ENCODE measurements at regions not wholly inside any gene's neighbourhood (a gene's known extent, or its start where the extent isn't known, plus 50 kb on each side); places are given as distances from the start of the nearest gene placed in this dataset.

DNA sequence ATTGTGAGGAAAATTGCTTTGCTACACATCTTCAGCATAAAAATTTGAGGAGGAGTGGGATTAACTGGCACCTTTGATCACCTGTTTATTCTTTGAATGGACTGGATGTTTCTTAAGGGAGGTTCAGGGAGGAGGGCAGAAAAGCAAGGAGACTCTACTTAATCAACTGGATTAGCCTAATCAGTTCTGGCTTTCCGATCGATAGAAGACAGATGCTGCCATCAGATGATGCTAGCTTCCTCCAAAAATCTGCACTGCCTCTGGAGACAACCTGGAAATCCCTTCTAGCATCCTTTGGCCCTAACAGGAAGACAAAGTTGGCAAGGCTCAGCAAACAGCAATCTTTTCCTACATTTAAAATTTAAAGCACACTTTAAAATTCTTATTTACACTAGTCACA lies 197.8 kb downstream of the EBLN2 start:
- WGBS (ENCODE audit: insufficient coverage, low coverage, missing lambda C conversion rate) = 0% methylated on average over 2 of the region's 2 CpGs
- FAIRE-seq = no peak
- BruUV-seq (replicated peaks) = no TSS peak
- H3K4me2 ChIP-seq (ENCODE audit: insufficient read depth, low read length) = no peak overlapping the region
- no peak overlapping the region for H3K27ac ChIP-seq (ENCODE audit: extremely low read depth, low read depth, low read length)
- H3K9me3 ChIP-seq (replicated peaks; ENCODE audit: control insufficient read depth, insufficient read depth, low read depth, low read length) = no peaks in the 10 kb centered on the region
- H3K4me1 ChIP-seq (replicated peaks in 1 of 2; ENCODE audit: control insufficient read depth in 2 of 2, insufficient read depth in 2 of 2, low read length in 2 of 2) = peaks cover 2 to 8% of the 10 kb centered on the region in 2 experiments; a peak in 4 of 5 replicates
- no peaks in the 10 kb centered on the region for H3K36me3 ChIP-seq (ENCODE audit: control insufficient read depth, insufficient read depth, low read length)
- no peak overlapping the region for H3K4me3 ChIP-seq
- H3K9me1 ChIP-seq (ENCODE audit: control insufficient read depth, insufficient read depth, low read length) = no peaks in the 10 kb centered on the region
- in situ Hi-C loops (cut with MboI) (no loop called here), intact Hi-C loops (cut with micrococcal nuclease) (no loop called here)
- H3K27me3 ChIP-seq (ENCODE audit: control insufficient read depth in 2 of 2, insufficient read depth in 2 of 2, low read length in 2 of 2) = peaks cover 0 to 5% of the 10 kb centered on the region in 2 experiments; a peak in 1 of 5 replicates
- POLR2A ChIA-PET = no interaction called here
- H3K9ac ChIP-seq (ENCODE audit: insufficient read depth in 1 of 2, low read depth in 2 of 2, low read length in 2 of 2) = no peak overlapping the region
- TF ChIP-seq GATA2 (CRISPR knock-in tag; IDR thresholded peaks at IDR 0.05) (no peak), E2F3 (CRISPR knock-in tag; IDR thresholded peaks at IDR 0.05) (no peak), RBM34 (IDR thresholded peaks at IDR 0.05; ENCODE audit: borderline replicate concordance, insufficient read depth, low read length) (no peak), ZFP30 (CRISPR knock-in tag; IDR thresholded peaks at IDR 0.05; ENCODE audit: borderline replicate concordance) (no peak), HDAC6 (IDR thresholded peaks at IDR 0.05; ENCODE audit: low read depth, low read length) (no peak), MAZ (CRISPR knock-in tag; conservative IDR thresholded peaks at IDR 0.05 in 1 of 2, IDR thresholded peaks at IDR 0.05 in 1 of 2) (no peak), HMGN3 (IDR thresholded peaks at IDR 0.05; ENCODE audit: borderline replicate concordance, extremely low read depth, insufficient read length, low read depth, low read length) (no peak), ZBTB17 (CRISPR knock-in tag; IDR thresholded peaks at IDR 0.05) (no peak), SP1 (CRISPR knock-in tag; IDR thresholded peaks at IDR 0.05) (no peak), EGR1 (conservative IDR thresholded peaks at IDR 0.05) (no peak), POLR2A (conservative IDR thresholded peaks at IDR 0.05) (no peak), RBM15 (IDR thresholded peaks at IDR 0.05; ENCODE audit: insufficient read depth, low read length) (no peak), ZNF695 (CRISPR knock-in tag; IDR thresholded peaks at IDR 0.05) (no peak), IRF2 (CRISPR knock-in tag; IDR thresholded peaks at IDR 0.05) (no peak), BHLHE40 (IDR thresholded peaks at IDR 0.05; ENCODE audit: low read length) (no peak)
- TF ChIP-seq, protein P1, sequence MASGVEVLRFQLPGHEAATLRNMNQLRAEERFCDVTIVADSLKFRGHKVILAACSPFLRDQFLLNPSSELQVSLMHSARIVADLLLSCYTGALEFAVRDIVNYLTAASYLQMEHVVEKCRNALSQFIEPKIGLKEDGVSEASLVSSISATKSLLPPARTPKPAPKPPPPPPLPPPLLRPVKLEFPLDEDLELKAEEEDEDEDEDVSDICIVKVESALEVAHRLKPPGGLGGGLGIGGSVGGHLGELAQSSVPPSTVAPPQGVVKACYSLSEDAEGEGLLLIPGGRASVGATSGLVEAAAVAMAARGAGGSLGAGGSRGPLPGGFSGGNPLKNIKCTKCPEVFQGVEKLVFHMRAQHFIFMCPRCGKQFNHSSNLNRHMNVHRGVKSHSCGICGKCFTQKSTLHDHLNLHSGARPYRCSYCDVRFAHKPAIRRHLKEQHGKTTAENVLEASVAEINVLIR (CRISPR knock-in tag; IDR thresholded peaks at IDR 0.05) = no peak
- H4K20me1 ChIP-seq (replicated peaks; ENCODE audit: control insufficient read depth, insufficient read depth, low read length) = no peaks in the 10 kb centered on the region; the same call in 1 of the 2 replicates
- H3K79me2 ChIP-seq (ENCODE audit: control insufficient read depth, insufficient read depth, low read length) = no peaks in the 10 kb centered on the region
- no peak overlapping the region for H2AFZ ChIP-seq (ENCODE audit: low read depth, low read length)
- DNase-seq (ENCODE audit: extremely low read depth in 1 of 4, low spot score in 3 of 4) = no peak
- ATAC-seq = no peak
- CTCF ChIA-PET (ENCODE audit: low intra/inter-chr PET ratio) = no interaction called here

Data from K562 (cell line).